ENCODE measurements at regions not wholly inside any gene's neighbourhood (a gene's known extent, or its start where the extent isn't known, plus 50 kb on each side); places are given as distances from the start of the nearest gene placed in this dataset.

DNA sequence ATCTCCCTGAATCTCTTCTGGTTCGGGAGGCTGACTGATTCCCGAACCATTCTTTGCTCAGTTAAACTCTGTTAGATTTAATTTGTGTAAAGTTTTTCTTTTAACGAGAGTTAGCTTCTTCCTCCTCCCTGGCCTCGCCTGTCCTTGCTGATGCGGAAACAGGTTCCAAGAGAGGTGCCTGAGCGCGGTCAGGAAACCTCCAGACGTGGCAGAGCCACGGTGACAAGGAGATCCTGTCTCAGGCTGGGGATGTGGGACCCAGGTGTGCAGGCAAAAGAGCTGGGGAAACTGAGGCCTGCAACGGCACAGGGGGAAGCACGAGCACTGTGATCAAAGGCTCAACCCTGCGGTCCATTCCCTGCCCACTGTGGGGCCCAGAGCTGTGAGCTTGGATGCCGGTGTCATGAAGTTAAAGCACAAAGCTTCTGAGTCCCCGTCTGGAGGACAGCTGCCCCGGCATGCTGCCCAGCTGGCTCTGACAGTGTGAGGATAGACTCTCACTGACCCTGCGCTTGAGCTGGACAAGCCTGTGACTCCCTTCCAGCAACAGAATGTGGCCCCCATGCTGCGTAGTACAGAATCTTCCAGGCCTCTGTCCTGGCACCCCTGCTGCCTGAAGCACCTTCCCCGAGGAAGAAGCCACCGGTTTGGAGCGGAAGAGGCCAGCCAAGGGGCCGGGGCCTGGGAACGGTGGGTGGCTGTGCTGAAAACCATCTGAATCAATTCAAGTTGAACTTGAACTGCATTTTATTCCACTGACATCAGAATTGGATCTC lies 960.6 kb downstream of the BRD1 start:
- Mint-ChIP-seq H3K27ac (no peak overlapping the region), H3K9me3 (peaks cover 5 to 10% of the 10 kb centered on the region in 2 donors), H3K4me3 (no peak overlapping the region), H3K4me1 (no peaks in the 10 kb centered on the region), H3K27me3 (peaks cover 50% of the 10 kb centered on the region)
- ATAC-seq: no peak
- no peak for DNase-seq

DNA sequence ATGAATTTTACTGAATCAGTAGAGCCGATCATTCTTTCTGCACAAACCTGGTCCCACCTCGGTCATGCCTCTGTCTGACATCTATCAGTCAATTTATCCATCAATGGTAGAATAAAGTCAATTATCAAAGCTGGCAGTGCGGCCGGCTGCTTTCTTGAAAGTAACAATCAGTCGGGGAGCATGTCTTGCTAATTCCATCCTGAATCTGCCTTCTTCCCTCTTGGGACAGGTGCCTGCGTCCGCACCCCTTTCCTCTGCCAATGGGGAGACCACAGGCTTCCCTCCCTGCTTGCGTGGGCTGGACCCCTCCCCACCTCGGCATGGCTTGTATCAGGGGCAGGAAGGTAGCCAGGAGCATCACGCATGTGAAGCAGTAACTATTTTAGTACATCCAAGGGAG lies 962.9 kb downstream of the BRD1 start:
- Mint-ChIP-seq H3K27ac (no peak overlapping the region), H3K4me1 (no peaks in the 10 kb centered on the region), H3K9me3 (peaks cover 0 to 2% of the 10 kb centered on the region in 2 donors), H3K4me3 (no peak overlapping the region), H3K27me3 (peaks cover 54% of the 10 kb centered on the region)
- DNase-seq: no peak
- ATAC-seq: no peak

DNA sequence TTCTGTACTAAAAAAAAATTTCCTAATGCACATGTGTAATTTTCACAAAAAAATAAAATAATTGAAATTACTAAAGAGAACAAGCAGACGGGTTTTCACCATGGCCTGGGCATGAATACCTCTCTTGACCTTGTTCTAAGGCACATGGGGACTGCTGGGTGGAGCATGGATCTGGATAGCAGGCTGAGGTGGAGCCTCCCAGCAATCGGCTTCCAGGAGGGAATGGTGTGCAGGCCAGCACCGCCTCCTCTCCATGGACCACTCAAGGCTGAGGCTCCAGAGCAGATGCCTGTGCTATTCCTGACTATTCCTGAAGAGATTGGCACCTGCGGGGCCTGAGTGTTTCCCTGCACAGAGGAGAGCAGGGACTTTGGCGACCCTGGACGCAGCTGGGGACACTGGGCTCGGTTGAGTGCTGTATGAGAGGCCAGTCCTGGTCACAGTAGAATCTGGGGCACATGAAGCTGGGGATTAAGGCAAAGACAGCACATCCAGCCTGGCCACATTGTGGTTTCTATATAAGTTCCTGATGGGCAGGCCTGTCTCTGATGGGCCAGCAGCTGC lies 963.6 kb downstream of the BRD1 start:
- Mint-ChIP-seq H3K4me3 (no peak overlapping the region), H3K27me3 (peaks cover 60% of the 10 kb centered on the region), H3K27ac (no peak overlapping the region), H3K9me3 (no peaks in the 10 kb centered on the region), H3K4me1 (no peaks in the 10 kb centered on the region)
- no peak for ATAC-seq
- DNase-seq: no peak

DNA sequence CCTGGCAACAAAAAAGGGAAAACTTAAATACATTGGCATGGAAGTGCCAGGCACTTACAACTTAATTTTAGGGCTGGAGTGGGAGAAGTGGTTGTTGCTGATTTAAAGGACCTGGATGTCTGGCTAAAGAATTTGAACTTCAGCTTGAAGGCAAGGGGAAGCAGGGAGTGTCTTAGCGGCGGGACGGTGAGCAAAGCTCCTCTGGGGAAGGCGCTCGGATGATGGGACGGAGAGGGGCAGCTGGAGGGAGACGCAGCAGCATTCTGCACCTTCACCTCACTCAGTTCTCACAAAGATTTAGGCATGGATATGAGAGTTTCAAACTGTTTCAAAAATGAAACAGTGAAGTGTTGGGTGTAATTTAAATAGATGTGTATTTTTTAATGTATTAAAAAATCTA lies 967.1 kb downstream of the BRD1 start:
- DNase-seq: no peak
- H3K27me3 Mint-ChIP-seq: peaks cover 48% of the 10 kb centered on the region
- H3K27ac Mint-ChIP-seq: no peak overlapping the region
- no peak overlapping the region for H3K4me3 Mint-ChIP-seq
- no peaks in the 10 kb centered on the region for H3K4me1 Mint-ChIP-seq
- ATAC-seq: no peak
- no peaks in the 10 kb centered on the region for H3K9me3 Mint-ChIP-seq

DNA sequence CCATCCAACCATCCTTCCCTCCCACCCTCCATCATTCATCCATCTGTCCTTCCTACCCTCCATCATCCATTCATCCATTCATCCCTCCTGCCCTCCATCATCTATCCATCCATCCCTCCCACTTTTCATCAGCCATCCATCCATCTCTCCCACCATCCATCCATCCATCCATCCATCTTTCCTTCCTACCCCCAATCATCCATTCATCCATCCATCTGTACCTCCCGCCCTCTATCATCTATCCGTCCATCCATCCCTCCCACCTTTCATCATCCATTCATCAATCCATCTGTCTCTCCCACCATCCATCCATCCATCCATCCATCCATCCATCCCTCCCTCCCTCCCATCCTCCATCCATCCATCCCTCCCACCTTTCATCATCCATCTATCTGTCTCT lies 968.8 kb downstream of the BRD1 start:
- H3K4me3 Mint-ChIP-seq: no peak overlapping the region
- no peaks in the 10 kb centered on the region for H3K4me1 Mint-ChIP-seq
- DNase-seq (no peak), ATAC-seq (no peak)
- H3K27ac Mint-ChIP-seq: no peak overlapping the region
- H3K27me3 Mint-ChIP-seq: peaks cover 31% of the 10 kb centered on the region
- no peaks in the 10 kb centered on the region for H3K9me3 Mint-ChIP-seq

DNA sequence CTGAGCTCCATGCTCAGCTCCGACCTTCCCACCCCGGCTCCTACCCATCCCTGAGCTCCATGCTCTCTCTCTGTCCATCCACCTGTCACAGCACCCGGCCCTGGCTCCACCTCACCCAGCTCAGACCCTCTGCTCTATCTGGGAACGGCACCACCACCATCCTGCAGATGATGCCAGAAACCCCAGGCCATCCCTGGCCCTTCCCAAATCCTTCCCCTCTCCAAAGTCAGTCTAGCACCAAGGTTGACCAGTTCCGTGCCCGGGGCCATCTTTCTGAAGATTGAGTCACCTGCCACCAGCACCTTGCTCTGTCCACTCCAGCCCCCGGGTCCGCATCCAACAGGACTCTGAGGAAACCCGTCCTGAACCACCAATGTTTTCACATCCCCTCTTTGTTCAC lies 969.6 kb downstream of the BRD1 start:
- Mint-ChIP-seq H3K4me3 (no peak overlapping the region), H3K9me3 (no peaks in the 10 kb centered on the region), H3K27me3 (peaks cover 29% of the 10 kb centered on the region), H3K27ac (no peak overlapping the region), H3K4me1 (no peaks in the 10 kb centered on the region)
- ATAC-seq (no peak), DNase-seq (no peak)

DNA sequence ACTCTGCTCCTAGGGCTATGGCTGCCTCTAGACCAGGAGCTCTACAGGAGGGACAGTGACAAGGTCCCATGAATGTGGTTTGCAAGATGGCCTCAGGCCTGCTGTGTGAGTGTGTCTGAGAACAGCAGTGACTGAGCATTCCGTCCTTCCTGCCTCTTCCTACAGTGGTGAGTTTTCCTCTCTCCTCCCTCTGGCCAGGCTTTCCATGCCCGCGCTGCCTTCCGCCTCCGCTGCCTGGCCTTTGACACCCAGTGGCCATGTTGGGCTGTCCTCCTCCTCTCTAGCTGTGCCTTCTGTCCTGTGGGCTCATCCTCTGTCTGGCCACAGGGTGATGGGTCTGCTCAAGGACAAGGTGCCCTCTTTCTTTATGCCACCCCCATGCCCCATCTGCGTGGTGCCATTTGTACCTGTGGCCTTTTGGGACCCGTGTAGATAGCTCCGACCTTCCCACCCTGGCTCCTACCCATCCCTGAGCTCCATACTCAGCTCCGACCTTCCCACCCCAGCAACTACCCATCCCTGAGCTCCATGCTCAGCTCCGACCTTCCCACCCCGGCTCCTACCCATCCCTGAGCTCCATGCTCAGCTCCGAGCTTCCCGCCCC lies 970.4 kb downstream of the BRD1 start:
- DNase-seq (no peak), ATAC-seq (no peak)
- Mint-ChIP-seq H3K4me3 (no peak overlapping the region), H3K9me3 (no peaks in the 10 kb centered on the region), H3K27me3 (peaks cover 29% of the 10 kb centered on the region), H3K27ac (no peak overlapping the region), H3K4me1 (no peaks in the 10 kb centered on the region)

DNA sequence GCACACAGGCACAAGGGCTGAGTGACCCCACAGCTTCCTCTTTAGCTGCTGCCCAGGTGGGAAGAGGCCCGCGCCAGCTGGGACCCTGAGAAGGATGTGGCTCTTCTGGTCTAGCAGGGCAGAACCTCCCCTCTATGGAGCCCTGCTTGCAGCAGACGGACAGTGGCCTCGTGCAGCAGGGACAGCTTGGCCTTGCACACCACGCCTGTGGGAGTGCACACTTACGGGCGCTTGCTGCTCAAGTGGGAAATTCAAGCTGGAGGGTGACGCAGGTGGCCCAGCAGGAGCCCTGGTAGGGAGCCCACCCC lies 971.4 kb downstream of the BRD1 start:
- H3K27me3 Mint-ChIP-seq: peaks cover 29% of the 10 kb centered on the region

DNA sequence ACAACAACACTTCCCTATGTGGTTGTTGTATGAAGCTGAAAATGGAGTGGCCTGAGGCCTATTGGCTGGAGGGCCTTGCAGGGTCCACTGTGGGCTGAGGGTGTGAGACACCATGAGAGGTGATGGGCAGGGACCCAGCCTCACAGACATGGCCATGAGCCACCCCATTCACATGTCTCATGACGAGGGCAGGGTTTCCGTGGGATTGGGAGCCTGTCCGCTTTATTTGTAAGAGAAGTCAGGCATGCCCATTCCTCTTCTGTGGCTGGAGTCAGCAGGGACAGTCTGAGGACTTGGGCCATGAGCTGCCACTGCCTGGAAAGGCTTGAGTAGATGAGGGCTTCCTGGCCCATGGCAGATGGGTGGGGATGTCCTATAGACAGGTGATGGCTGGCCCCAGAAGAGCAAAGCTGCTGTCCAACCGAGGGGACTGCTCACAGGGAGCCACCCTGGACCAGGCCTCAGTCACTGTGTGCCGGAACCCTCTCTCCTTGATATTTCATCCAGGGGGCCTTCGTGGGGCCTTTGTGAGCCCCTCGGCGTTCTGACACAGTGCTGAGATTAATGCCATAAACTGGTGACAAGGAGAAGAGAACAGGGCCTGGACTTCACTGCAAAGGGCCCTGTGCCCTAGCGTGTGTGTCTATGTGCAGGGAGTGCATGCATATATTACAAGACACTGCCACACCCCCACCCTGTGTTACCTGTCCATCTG lies 971.9 kb downstream of the BRD1 start:
- Mint-ChIP-seq H3K4me1 (no peaks in the 10 kb centered on the region), H3K27me3 (peaks cover 28% of the 10 kb centered on the region), H3K27ac (no peak overlapping the region), H3K9me3 (no peaks in the 10 kb centered on the region), H3K4me3 (no peak overlapping the region)
- DNase-seq: no peak
- ATAC-seq: no peak

More for the DNA sequence above, 971.4 kb downstream of the BRD1 start:
- no peak for DNase-seq
- Mint-ChIP-seq H3K4me1 (no peaks in the 10 kb centered on the region), H3K9me3 (no peaks in the 10 kb centered on the region), H3K27ac (no peak overlapping the region), H3K4me3 (no peak overlapping the region)
- no peak for ATAC-seq

DNA sequence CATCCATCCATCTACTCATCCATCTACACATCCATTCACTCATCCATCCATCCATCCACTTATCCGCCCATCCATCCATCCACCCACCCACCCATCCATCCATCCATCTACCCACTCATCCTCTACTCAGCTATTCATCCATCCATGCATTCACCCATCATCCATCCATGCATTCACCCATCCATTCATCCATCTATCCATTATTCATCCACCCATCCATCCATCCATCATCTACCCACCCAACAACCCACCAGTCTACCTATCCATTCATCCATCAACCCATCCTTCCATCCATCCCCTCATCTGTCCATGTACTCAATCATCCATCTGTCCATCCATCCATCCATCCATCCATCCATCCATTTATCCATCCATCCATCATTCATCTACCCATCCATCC lies 972.7 kb downstream of the BRD1 start:
- Mint-ChIP-seq H3K4me3 (no peak overlapping the region), H3K27me3 (peaks cover 22% of the 10 kb centered on the region), H3K9me3 (no peaks in the 10 kb centered on the region), H3K27ac (no peak overlapping the region), H3K4me1 (no peaks in the 10 kb centered on the region)
- DNase-seq (no peak), ATAC-seq (no peak)

DNA sequence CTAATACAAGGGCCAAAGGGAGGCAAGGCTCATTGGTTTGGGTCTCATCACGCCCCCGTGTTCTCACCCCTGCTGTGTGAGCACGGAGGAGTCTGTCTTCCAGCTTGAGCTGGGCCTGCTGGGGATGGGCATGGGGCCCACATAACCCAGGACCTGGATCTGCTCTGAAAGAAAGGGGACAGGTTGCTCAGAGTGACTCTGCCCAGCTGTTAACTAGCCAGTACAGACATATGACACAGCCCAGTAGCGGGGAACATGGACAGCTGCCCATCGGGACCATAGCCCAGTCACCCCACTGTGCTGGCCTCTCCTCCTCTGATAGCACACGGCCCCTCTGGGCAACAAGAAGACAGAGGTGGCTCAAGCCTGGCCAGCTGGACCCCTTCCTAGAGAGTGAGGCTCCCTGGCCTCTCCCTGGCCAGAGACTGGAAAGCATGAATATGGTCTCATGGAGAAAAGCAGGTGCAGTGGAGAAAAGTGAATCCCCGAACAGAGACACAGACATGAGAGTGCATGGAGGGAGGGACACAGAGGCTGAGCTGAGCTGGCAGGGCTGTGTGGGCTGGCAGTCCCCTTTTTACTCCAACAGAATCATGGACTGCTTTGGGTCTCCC lies 973.9 kb downstream of the BRD1 start:
- no peak for DNase-seq
- H3K4me1 Mint-ChIP-seq: no peaks in the 10 kb centered on the region
- H3K4me3 Mint-ChIP-seq: no peak overlapping the region
- no peak overlapping the region for H3K27ac Mint-ChIP-seq
- H3K9me3 Mint-ChIP-seq: no peaks in the 10 kb centered on the region
- no peak for ATAC-seq
- peaks cover 15% of the 10 kb centered on the region for H3K27me3 Mint-ChIP-seq

DNA sequence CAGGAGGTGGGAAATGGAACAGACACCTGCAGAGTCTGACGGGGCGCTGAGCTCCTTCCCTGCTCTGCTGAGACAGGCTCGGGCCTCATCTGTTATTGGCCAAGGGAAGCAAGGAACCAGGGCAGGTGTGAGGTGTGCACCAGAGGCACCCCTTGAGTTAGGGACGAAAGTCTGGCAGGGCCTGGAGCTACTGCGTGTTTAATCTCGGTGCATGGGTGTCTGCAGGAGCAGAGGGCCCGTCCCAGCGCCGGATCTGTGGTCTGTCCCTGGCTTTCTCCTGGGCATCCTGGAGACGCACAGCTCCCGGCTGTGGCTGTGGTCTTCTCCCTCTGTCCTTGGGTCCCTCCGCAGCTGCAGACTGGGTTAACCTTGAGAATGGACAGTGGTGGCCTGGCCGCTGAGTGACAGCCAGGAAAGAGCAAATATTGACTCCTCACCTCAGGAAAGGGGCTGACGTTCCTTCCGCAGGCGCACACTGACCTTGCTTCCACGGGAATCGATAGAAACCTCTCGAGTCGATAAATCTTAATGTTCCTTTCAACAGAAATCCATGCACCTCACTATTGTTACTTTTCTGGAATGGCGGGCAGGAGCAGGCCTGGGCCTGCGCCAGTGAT lies 975.6 kb downstream of the BRD1 start:
- Mint-ChIP-seq H3K4me3 (no peak overlapping the region), H3K9me3 (no peaks in the 10 kb centered on the region), H3K27me3 (peaks cover 6% of the 10 kb centered on the region), H3K4me1 (no peaks in the 10 kb centered on the region), H3K27ac (no peak overlapping the region)
- ATAC-seq (no peak), DNase-seq (no peak)

DNA sequence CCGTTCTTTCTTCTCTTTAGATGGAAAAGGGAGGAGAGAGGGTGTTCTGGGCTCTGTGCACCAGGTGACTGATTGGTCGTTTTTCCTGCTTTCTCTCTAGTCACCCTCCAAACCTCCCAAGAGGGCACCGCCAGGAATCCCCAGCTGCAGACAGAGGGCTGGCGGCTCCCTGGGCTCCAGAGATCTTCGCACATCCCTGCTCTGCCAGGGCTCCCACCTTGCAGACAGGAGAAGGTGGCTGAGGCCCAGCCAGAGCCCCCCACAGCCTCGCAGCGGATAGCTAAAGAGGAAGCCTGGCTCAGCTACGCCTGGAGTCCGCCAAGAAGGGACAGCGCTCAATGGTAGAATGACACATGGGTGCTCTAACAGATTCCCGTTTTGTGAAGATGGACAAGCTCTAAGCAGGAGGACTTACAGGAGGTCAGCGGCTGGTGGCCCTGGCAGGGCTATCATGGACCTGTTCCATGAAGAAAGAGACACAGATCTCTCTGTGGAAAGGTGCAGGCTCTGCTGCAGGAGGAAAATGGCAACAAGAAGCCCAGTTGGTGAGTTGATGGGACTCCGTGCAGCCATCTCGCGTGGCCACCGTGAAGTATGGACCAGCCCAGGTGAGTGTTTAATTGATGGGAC lies 976.9 kb downstream of the BRD1 start:
- H3K4me1 Mint-ChIP-seq: no peaks in the 10 kb centered on the region
- H3K9me3 Mint-ChIP-seq: no peaks in the 10 kb centered on the region
- DNase-seq (no peak), ATAC-seq (no peak)
- peaks cover 14% of the 10 kb centered on the region for H3K27me3 Mint-ChIP-seq
- H3K4me3 Mint-ChIP-seq: no peak overlapping the region
- H3K27ac Mint-ChIP-seq: no peak overlapping the region

DNA sequence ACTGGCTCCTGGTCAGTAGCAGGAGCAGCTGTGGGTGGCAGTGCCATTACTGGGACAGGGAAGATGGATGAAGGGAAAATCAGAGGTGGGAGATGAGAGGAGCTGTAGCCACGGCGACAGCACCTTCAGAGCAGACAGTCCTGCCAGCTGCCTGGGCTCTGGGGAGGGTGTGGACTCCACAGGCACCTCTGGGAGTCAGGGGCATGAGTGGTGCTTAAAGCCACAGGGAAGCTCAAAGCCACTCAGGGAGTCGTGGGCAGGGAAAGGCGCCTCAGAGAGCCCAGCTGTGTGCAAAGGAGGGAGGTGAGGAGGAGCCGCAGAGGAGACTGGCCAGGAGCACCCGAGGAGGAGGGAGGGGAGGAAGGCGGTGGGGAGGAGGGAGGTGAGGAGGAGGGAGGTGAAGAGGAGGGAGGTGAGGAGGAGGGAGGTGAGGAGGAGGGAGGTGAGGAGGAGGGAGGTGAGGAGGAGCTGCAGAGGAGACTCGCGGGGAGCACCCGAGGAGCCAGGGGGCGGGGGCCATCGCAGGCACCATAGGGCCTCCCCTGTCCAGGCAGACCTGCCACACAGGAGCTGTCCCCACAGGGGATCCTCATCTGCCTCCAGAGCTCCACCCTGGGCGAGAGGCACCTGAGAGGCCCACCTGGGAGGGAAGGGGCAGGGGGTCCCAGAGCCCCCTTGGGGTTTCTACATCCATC lies 977.6 kb downstream of the BRD1 start:
- peak overlapping the region in 1 of 2 donors; percentile 37 for H3K27ac Mint-ChIP-seq
- ATAC-seq: no peak
- H3K4me1 Mint-ChIP-seq: no peaks in the 10 kb centered on the region
- no peak overlapping the region for H3K4me3 Mint-ChIP-seq
- H3K27me3 Mint-ChIP-seq: peaks cover 18% of the 10 kb centered on the region
- no peaks in the 10 kb centered on the region for H3K9me3 Mint-ChIP-seq
- DNase-seq: no peak

Measured in stimulated activated naive CD8-positive, alpha-beta T cell treated with anti-CD3 and anti-CD28 coated beads, Interleukin-15, amount 100 ng/mL, for 72 hours (primary cell).